ENCODE measurements at regions not wholly inside any gene's neighbourhood (a gene's known extent, or its start where the extent isn't known, plus 50 kb on each side); places are given as distances from the start of the nearest gene placed in this dataset.

DNA sequence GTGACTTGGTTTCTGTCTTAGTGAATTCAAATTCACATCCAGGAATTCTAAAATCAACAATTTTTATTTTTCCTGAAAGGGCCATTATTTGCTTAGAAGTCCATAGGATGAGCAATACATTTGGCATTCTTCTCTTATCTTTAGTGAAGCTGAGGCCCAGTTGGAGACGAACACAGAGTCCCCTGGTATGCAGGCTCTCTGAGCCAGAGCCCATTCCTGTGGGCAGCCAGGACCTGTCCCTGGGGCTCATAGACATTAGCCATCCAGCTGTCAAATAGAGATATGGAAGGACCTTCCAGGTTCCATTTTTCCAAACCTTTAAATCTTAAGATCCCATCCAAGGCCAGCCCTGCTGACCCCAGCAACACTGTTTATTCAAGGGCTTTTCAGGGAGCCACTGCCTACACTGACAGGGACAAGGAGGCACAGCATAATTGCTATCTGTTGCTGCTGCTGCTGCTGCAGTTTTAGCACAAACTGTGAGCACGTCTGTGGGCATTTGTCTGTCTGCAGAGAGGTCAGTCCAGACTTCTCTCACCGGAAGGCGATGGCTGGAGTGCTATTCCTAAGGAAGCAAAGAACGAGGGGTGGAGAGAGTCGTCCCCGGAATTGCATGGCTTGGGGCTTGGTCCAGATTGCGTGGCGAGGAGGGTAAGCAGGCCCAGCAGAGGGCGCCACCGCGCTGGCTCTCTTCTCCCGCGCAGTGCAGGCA is 639.0 kb downstream of the CCDC171 start:
- no peak overlapping the region for H3K4me3 ChIP-seq

More for the DNA sequence above, 639.0 kb downstream of the CCDC171 start:
- POLR2A ChIA-PET, result no interaction called here
- no peak overlapping the region for H3K27ac ChIP-seq (ENCODE audit: extremely low read depth, low read depth, low read length)
- no TSS peak for BruUV-seq (replicated peaks)
- H3K9me1 ChIP-seq (ENCODE audit: control insufficient read depth, insufficient read depth, low read length), result no peaks in the 10 kb centered on the region
- H2AFZ ChIP-seq (ENCODE audit: low read depth, low read length), result no peak overlapping the region
- no peaks in the 10 kb centered on the region for H4K20me1 ChIP-seq (replicated peaks; ENCODE audit: control insufficient read depth, insufficient read depth, low read length)
- intact Hi-C loops (cut with micrococcal nuclease), result no loop called here
- CTCF ChIA-PET (ENCODE audit: low intra/inter-chr PET ratio), result no interaction called here
- no peak for FAIRE-seq
- TF ChIP-seq PRMT5 (CRISPR knock-in tag; IDR thresholded peaks at IDR 0.05), result no peak
- no peak for TF ChIP-seq STAT5B (CRISPR knock-in tag; IDR thresholded peaks at IDR 0.05)
- peak in 1 of 2 experiments; percentile 29; a peak in 2 of 4 replicates for TF ChIP-seq RAD21 (CRISPR knock-in tag; conservative IDR thresholded peaks at IDR 0.05 in 1 of 2, IDR thresholded peaks at IDR 0.05 in 1 of 2)
- TF ChIP-seq CTCF (IDR thresholded peaks at IDR 0.05 in 2 of 3, conservative IDR thresholded peaks at IDR 0.05 in 1 of 3; ENCODE audit: insufficient read depth in 2 of 3, low read depth in 1 of 3, low read length in 3 of 3), result peak in 2 of 3 experiments; percentile 16 to 28; a peak in 1 of 6 replicates
- TF ChIP-seq CTCFL (IDR thresholded peaks at IDR 0.05; ENCODE audit: borderline replicate concordance, insufficient read depth, low read depth, low read length, poor library complexity, severe bottlenecking), result peak; percentile 15
- TF ChIP-seq C11orf30 (IDR thresholded peaks at IDR 0.05; ENCODE audit: low read depth), result no peak
- peak; percentile 75 for ATAC-seq
- no peaks in the 10 kb centered on the region for H3K36me3 ChIP-seq (ENCODE audit: control insufficient read depth, insufficient read depth, low read length)
- peak; percentile 12 to 29 (median 18) for DNase-seq (ENCODE audit: extremely low read depth in 1 of 4, low spot score in 3 of 4)
- in situ Hi-C loops (cut with MboI), result no loop called here
- 0% methylated on average over 5 of the region's 14 CpGs for WGBS (ENCODE audit: insufficient coverage, low coverage, missing lambda C conversion rate)
- H3K4me2 ChIP-seq (ENCODE audit: insufficient read depth, low read length), result no peak overlapping the region
- no peaks in the 10 kb centered on the region for H3K79me2 ChIP-seq (ENCODE audit: control insufficient read depth, insufficient read depth, low read length)
- H3K27me3 ChIP-seq (ENCODE audit: control insufficient read depth in 2 of 2, insufficient read depth in 2 of 2, low read length in 2 of 2), result no peaks in the 10 kb centered on the region
- no peaks in the 10 kb centered on the region for H3K4me1 ChIP-seq (replicated peaks in 1 of 2; ENCODE audit: control insufficient read depth in 2 of 2, insufficient read depth in 2 of 2, low read length in 2 of 2)
- no peaks in the 10 kb centered on the region for H3K9me3 ChIP-seq (replicated peaks; ENCODE audit: control insufficient read depth, insufficient read depth, low read depth, low read length)
- H3K9ac ChIP-seq (ENCODE audit: insufficient read depth in 1 of 2, low read depth in 2 of 2, low read length in 2 of 2), result no peak overlapping the region

Measured in K562 (cell line).